ENCODE measurements at regions not wholly inside any gene's neighbourhood (a gene's known extent, or its start where the extent isn't known, plus 50 kb on each side); places are given as distances from the start of the nearest gene placed in this dataset.

DNA sequence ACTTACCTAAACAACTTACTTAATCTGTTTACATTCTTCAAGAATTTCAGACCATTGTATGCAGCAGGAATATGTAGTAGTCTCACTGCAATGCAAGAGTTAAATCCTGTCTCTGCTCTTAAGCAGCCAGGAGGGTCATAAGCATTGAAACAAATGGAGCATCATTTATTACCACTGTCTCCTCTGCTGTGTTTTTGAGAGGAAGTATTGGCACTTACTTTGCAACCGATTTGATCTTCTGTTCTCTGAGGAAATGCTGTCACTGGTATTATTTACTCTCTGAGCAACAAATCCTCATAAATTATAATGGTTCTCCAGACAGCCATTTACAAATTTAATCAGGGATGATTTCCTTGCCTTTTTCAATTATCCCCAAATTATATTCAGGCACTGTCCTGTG, 1367.1 kb downstream of the STIM2 start:
- TF ChIP-seq, protein P1, sequence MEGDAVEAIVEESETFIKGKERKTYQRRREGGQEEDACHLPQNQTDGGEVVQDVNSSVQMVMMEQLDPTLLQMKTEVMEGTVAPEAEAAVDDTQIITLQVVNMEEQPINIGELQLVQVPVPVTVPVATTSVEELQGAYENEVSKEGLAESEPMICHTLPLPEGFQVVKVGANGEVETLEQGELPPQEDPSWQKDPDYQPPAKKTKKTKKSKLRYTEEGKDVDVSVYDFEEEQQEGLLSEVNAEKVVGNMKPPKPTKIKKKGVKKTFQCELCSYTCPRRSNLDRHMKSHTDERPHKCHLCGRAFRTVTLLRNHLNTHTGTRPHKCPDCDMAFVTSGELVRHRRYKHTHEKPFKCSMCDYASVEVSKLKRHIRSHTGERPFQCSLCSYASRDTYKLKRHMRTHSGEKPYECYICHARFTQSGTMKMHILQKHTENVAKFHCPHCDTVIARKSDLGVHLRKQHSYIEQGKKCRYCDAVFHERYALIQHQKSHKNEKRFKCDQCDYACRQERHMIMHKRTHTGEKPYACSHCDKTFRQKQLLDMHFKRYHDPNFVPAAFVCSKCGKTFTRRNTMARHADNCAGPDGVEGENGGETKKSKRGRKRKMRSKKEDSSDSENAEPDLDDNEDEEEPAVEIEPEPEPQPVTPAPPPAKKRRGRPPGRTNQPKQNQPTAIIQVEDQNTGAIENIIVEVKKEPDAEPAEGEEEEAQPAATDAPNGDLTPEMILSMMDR (IDR thresholded peaks at IDR 0.05) = no peak
- TF ChIP-seq SIN3A (IDR thresholded peaks at IDR 0.05; ENCODE audit: borderline replicate concordance, insufficient read depth, low read depth, low read length) = no peak
- TF ChIP-seq POLR2AphosphoS5 (IDR thresholded peaks at IDR 0.05; ENCODE audit: low read depth, low read length) = no peak
- TF ChIP-seq, protein P2, sequence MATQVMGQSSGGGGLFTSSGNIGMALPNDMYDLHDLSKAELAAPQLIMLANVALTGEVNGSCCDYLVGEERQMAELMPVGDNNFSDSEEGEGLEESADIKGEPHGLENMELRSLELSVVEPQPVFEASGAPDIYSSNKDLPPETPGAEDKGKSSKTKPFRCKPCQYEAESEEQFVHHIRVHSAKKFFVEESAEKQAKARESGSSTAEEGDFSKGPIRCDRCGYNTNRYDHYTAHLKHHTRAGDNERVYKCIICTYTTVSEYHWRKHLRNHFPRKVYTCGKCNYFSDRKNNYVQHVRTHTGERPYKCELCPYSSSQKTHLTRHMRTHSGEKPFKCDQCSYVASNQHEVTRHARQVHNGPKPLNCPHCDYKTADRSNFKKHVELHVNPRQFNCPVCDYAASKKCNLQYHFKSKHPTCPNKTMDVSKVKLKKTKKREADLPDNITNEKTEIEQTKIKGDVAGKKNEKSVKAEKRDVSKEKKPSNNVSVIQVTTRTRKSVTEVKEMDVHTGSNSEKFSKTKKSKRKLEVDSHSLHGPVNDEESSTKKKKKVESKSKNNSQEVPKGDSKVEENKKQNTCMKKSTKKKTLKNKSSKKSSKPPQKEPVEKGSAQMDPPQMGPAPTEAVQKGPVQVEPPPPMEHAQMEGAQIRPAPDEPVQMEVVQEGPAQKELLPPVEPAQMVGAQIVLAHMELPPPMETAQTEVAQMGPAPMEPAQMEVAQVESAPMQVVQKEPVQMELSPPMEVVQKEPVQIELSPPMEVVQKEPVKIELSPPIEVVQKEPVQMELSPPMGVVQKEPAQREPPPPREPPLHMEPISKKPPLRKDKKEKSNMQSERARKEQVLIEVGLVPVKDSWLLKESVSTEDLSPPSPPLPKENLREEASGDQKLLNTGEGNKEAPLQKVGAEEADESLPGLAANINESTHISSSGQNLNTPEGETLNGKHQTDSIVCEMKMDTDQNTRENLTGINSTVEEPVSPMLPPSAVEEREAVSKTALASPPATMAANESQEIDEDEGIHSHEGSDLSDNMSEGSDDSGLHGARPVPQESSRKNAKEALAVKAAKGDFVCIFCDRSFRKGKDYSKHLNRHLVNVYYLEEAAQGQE (IDR thresholded peaks at IDR 0.05; ENCODE audit: insufficient read depth in 1 of 2, low read depth in 2 of 2, low read length in 1 of 2) = no peak
- TF ChIP-seq TCF7L2 (IDR thresholded peaks at IDR 0.05; ENCODE audit: low read depth, low read length) = no peak

Measured in Panc1 (cell line).